OCI-LY7 (cell line): ENCODE measurements at regions not wholly inside any gene's neighbourhood (a gene's known extent, or its start where the extent isn't known, plus 50 kb on each side); places are given as distances from the start of the nearest gene placed in this dataset.

Experiments used
- BruUV-seq: library from RNA; stranded (reverse); fragments of 400-500 nt; replicated peaks from 2 replicates; lab custom pipeline; 2021; lab: Mats Ljungman, UMichigan
- CTCF ChIA-PET: fragments of 300-600 bp; sonication (Branson Sonifier 250); formaldehyde crosslinking; loops from one replicate; lab custom pipeline; 2022; ENCODE audit warnings: antibody characterized with exemption; ENCODE audit not compliant: unreplicated experiment; lab: Charles Lee
- POLR2A ChIA-PET: fragments of 300-600 bp; sonication (Branson Sonifier 250); formaldehyde crosslinking; loops from one replicate; lab custom pipeline; 2022; ENCODE audit warnings: antibody characterized with exemption; lab: Charles Lee
- DNase-seq: peaks from one replicate; pipeline ENCODE4 v3.0.0-alpha.2; 2015; ENCODE audit warnings: low spot score
- H2AFZ ChIP-seq: fragments of 200-600 bp; sonication (generic), shearing (Covaris generic); 2 replicates; pipeline ENCODE4 v1.6.1; 2014; ENCODE audit warnings: mild to moderate bottlenecking, antibody characterized with exemption, low read length, moderate library complexity
- H3K27ac ChIP-seq: fragments of 200-600 bp; sonication (generic); 2 replicates; pipeline ENCODE4 v1.5.1; 2014; ENCODE audit warnings: mixed run types, low read depth, mild to moderate bottlenecking, moderate library complexity, low read length, inconsistent platforms; ENCODE audit not compliant: poor library complexity, severe bottlenecking
- H3K36me3 ChIP-seq: fragments of 200-600 bp; sonication (generic); 2 replicates; pipeline ENCODE4 v1.6.1; 2014; ENCODE audit warnings: mild to moderate bottlenecking, antibody characterized with exemption, low read length, moderate library complexity, mixed read lengths; ENCODE audit not compliant: insufficient read depth
- H3K4me1 ChIP-seq: fragments of 200-600 bp; sonication (generic); 2 replicates; pipeline ENCODE4 v1.5.1; 2014; ENCODE audit warnings: mild to moderate bottlenecking, low read length; ENCODE audit not compliant: insufficient read depth, poor library complexity, severe bottlenecking
- H3K4me2 ChIP-seq: fragments of 200-600 bp; sonication (generic); 2 replicates; pipeline ENCODE4 v1.6.1; 2014; ENCODE audit warnings: mild to moderate bottlenecking, low read length
- H3K4me3 ChIP-seq: fragments of 200-600 bp; sonication (generic); 2 replicates; pipeline ENCODE4 v1.5.1; 2014; ENCODE audit warnings: mild to moderate bottlenecking, low read depth, low read length; ENCODE audit not compliant: poor library complexity, severe bottlenecking
- H3K79me2 ChIP-seq: fragments of 200-600 bp; sonication (generic); 2 replicates; pipeline ENCODE4 v1.6.1; 2016; ENCODE audit warnings: low read depth, mild to moderate bottlenecking, low read length, moderate library complexity, mixed read lengths; ENCODE audit not compliant: insufficient read depth
- H3K9me2 ChIP-seq: fragments of 200-600 bp; sonication (generic); 2 replicates; pipeline ENCODE4 v1.6.1; 2016; ENCODE audit warnings: mild to moderate bottlenecking, low read length, mixed read lengths; ENCODE audit not compliant: insufficient read depth
- H3K9me3 ChIP-seq: fragments of 200-600 bp; sonication (generic); 2 replicates; pipeline ENCODE4 v1.6.1; 2014; ENCODE audit warnings: mild to moderate bottlenecking, mixed run types, low read length, mixed read lengths
- H4K20me1 ChIP-seq: fragments of 200-600 bp; sonication (generic); 2 replicates; pipeline ENCODE4 v1.6.1; 2014; ENCODE audit warnings: mild to moderate bottlenecking, antibody characterized with exemption, low read length, moderate library complexity, mixed read lengths; ENCODE audit not compliant: insufficient read depth
- CTCF ChIP-seq: fragments of 200-600 bp; sonication (generic); conservative IDR thresholded peaks from 2 replicates; pipeline ENCODE4 v1.5.1; 2014; ENCODE audit warnings: mild to moderate bottlenecking, antibody characterized with exemption, low read length, moderate library complexity, mixed read lengths
- EZH2phosphoT487 ChIP-seq: fragments of 200-600 bp; sonication (generic); IDR thresholded peaks from 2 replicates; pipeline ENCODE4 v1.6.1; 2018; ENCODE audit warnings: low read depth, borderline replicate concordance, mild to moderate bottlenecking, mixed run types, antibody characterized with exemption, low read length, moderate library complexity, mixed read lengths
- intact Hi-C: fragments of 100-400 bp; cut with micrococcal nuclease; formaldehyde crosslinking; loops from one replicate; pipeline ENCODE4 v1.10.0; 2022; ENCODE audit not compliant: unreplicated experiment

GRCh38 chr2:8024506-8024905 is 657.4 kb upstream of the ID2 start:
- ChIA-PET CTCF (no interaction called here), POLR2A (no interaction called here)
- Histone ChIP-seq H3K4me1 (peaks cover 13% of the 10 kb centered on the region), H3K79me2 (no peaks in the 10 kb centered on the region), H3K9me3 (peaks cover 17% of the 10 kb centered on the region), H4K20me1 (no peaks in the 10 kb centered on the region), H3K4me2 (no peak overlapping the region), H3K9me2 (no peaks in the 10 kb centered on the region), H3K4me3 (no peak overlapping the region), H3K36me3 (peaks cover 8% of the 10 kb centered on the region; the same call in 1 of the 2 replicates), H3K27ac (no peak overlapping the region), H2AFZ (no peak overlapping the region)
- intact Hi-C loops = no loop called here
- TF ChIP-seq CTCF (no peak), EZH2phosphoT487 (no peak)
- no peak for DNase-seq
- BruUV-seq = no TSS peak

DNA sequence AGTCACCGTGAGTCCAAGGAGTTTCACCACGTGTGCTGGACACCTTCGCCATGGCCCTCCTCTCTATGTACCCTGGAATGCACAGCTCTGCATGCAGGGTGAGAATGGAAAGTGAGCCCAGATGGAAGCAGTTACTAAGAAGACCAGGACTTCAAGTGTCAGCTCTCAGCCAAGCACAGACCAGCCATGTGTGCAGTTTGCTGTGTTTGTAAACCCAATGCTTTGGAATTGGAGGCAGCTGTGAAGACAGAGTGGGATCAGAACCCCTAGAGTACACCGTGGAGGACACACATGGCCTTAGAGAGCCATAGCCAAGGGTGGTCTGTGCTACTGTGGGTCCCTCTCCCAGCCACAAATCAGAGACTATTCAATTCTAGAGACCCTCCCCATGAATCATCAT is 655.5 kb upstream of the ID2 start:
- Histone ChIP-seq H3K36me3 (peaks cover 8% of the 10 kb centered on the region; the same call in 1 of the 2 replicates), H3K4me1 (peaks cover 13% of the 10 kb centered on the region), H3K27ac (no peak overlapping the region), H3K4me3 (no peak overlapping the region), H3K9me2 (no peaks in the 10 kb centered on the region), H2AFZ (no peak overlapping the region), H3K79me2 (no peaks in the 10 kb centered on the region), H3K9me3 (peaks cover 17% of the 10 kb centered on the region), H3K4me2 (no peak overlapping the region), H4K20me1 (no peaks in the 10 kb centered on the region)
- no TSS peak for BruUV-seq
- CTCF ChIA-PET = no interaction called here
- intact Hi-C loops = no loop called here
- no peak for DNase-seq
- TF ChIP-seq EZH2phosphoT487 (no peak), CTCF (no peak)
- POLR2A ChIA-PET = interaction anchor here (0.6 kb wide), 1 partner anchor 633 kb away, joined by 3 read pairs; no protein-coding TSS in a partner anchor

DNA sequence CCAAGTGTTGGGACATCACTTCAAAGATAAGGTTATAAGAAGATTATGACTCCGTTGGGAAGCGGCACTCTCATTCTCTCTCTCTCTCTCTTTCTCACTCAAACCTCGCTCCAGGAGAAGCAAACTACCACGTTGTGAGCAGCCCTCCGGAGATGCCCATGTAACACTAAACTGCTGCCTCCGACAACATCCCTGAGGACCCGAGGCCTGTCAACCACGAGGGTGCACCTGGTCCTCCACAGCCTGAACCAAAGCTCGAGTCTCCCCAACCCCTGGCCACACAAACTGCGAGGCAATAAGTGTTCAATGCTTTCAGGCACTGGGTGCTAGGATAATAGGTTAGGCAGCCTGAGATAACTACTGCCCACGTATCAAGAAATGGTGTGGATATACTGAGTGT is 654.5 kb upstream of the ID2 start:
- no peak overlapping the region for H3K4me3 ChIP-seq
- no peaks in the 10 kb centered on the region for H3K9me2 ChIP-seq
- H3K27ac ChIP-seq = no peak overlapping the region
- TF ChIP-seq CTCF = no peak
- TF ChIP-seq EZH2phosphoT487 = no peak
- H3K4me1 ChIP-seq = peaks cover 12% of the 10 kb centered on the region
- no peak overlapping the region for H2AFZ ChIP-seq
- peaks cover 8% of the 10 kb centered on the region; the same call in 1 of the 2 replicates for H3K9me3 ChIP-seq
- no peak for DNase-seq
- no peaks in the 10 kb centered on the region for H3K79me2 ChIP-seq
- H3K4me2 ChIP-seq = no peak overlapping the region
- no peaks in the 10 kb centered on the region for H4K20me1 ChIP-seq
- BruUV-seq = no TSS peak
- H3K36me3 ChIP-seq = peaks cover 4% of the 10 kb centered on the region; the same call in 1 of the 2 replicates
- POLR2A ChIA-PET = no interaction called here
- intact Hi-C loops = no loop called here
- CTCF ChIA-PET = no interaction called here
